ENCODE measurements at regions not wholly inside any gene's neighbourhood (a gene's known extent, or its start where the extent isn't known, plus 50 kb on each side); places are given as distances from the start of the nearest gene placed in this dataset.

GRCh38 chr12:14290951-14291350, 74.5 kb upstream of the ATF7IP start:
- CTCF ChIA-PET = no interaction called here

DNA sequence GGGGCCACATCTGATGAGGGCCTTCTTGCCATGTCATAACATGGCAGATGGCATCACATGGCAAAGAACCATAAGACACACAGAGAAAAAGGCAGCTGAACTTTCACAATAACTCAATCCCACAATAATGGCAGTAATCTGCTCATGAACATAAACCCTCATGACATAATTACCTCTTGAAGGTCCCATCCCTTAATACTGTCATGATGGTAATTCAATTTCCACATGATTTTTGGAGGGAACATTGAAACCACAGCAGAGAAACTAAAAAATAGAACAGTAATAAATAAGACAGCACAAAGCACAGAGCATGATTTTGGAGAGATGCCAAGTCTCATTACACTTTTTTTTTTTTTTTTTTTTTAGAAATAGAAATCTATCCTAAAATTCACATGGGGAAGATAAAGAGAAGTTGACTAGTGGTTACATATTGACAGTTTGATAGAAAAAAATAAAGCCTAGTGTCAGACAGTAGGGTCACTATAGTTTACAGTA, 61.8 kb upstream of the ATF7IP start:
- CTCF ChIA-PET = no interaction called here
- Mint-ChIP-seq H3K27me3 (no peaks in the 10 kb centered on the region), H3K4me1 (ENCODE audit: low read depth) (no peaks in the 10 kb centered on the region), H3K27ac (no peak overlapping the region), H3K4me3 (no peak overlapping the region), H3K9me3 (peaks cover 7% of the 10 kb centered on the region), H3K36me3 (ENCODE audit: low read depth) (no peaks in the 10 kb centered on the region)
- POLR2A ChIA-PET = no interaction called here
- TF ChIP-seq CTCF (IDR thresholded peaks at IDR 0.05) = no peak
- intact Hi-C loops (cut with micrococcal nuclease) = no loop called here
- DNase-seq (no peak), ATAC-seq (no peak)

More at GRCh38 chr12:14290951-14291350, 74.5 kb upstream of the ATF7IP start:
- no peak for TF ChIP-seq CTCF (IDR thresholded peaks at IDR 0.05)
- peaks cover 4% of the 10 kb centered on the region for H3K4me1 Mint-ChIP-seq (ENCODE audit: low read depth)
- H3K36me3 Mint-ChIP-seq (ENCODE audit: low read depth) = no peaks in the 10 kb centered on the region
- H3K27me3 Mint-ChIP-seq = no peaks in the 10 kb centered on the region
- H3K9me3 Mint-ChIP-seq = peaks cover 17% of the 10 kb centered on the region
- H3K4me3 Mint-ChIP-seq = no peak overlapping the region
- POLR2A ChIA-PET = no interaction called here
- no peak overlapping the region for H3K27ac Mint-ChIP-seq
- intact Hi-C loops (cut with micrococcal nuclease) = no loop called here
- DNase-seq (no peak), ATAC-seq (no peak)

- DNase-seq (no peak), ATAC-seq (no peak)
- CTCF ChIA-PET = no interaction called here
- POLR2A ChIA-PET = no interaction called here
- TF ChIP-seq CTCF (IDR thresholded peaks at IDR 0.05) = no peak
- H3K9me3 Mint-ChIP-seq = peaks cover 6% of the 10 kb centered on the region
- H3K27ac Mint-ChIP-seq = no peak overlapping the region
- H3K4me3 Mint-ChIP-seq = no peak overlapping the region
- H3K4me1 Mint-ChIP-seq (ENCODE audit: low read depth) = no peaks in the 10 kb centered on the region
- intact Hi-C loops (cut with micrococcal nuclease) = no loop called here
- no peaks in the 10 kb centered on the region for H3K36me3 Mint-ChIP-seq (ENCODE audit: low read depth)
- no peaks in the 10 kb centered on the region for H3K27me3 Mint-ChIP-seq
These were observed 58.5 kb upstream of the ATF7IP start for GRCh38 chr12:14307004-14307403.

DNA sequence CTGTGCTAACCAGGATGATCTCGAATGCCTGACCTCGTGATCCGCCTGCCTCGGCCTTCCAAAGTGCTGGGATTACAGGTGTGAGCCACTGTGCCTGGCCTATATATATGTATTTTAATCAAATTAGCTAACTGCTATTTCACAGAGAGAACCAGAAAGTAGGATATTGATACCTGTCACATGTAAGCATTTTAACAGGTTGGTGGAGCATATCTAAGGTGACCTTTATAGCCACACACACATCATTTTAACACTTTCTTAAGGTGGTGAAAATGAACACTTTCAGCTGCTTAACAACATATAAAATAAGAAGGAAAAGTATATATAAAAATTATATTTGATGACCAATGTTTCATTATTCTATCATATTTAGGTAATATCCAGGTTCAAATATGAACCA, 57.0 kb upstream of the ATF7IP start:
- no peak overlapping the region for H3K4me3 Mint-ChIP-seq
- DNase-seq (no peak), ATAC-seq (no peak)
- POLR2A ChIA-PET = no interaction called here
- no peak overlapping the region for H3K27ac Mint-ChIP-seq
- intact Hi-C loops (cut with micrococcal nuclease) = no loop called here
- no peaks in the 10 kb centered on the region for H3K4me1 Mint-ChIP-seq (ENCODE audit: low read depth)
- peaks cover 6% of the 10 kb centered on the region for H3K9me3 Mint-ChIP-seq
- H3K36me3 Mint-ChIP-seq (ENCODE audit: low read depth) = no peaks in the 10 kb centered on the region
- TF ChIP-seq CTCF (IDR thresholded peaks at IDR 0.05) = no peak
- CTCF ChIA-PET = interaction anchor here (1.3 kb wide), 1 partner anchor 57 kb away, joined by 4 read pairs; the partner anchor contains the start of gene ATF7IP
- no peaks in the 10 kb centered on the region for H3K27me3 Mint-ChIP-seq

DNA sequence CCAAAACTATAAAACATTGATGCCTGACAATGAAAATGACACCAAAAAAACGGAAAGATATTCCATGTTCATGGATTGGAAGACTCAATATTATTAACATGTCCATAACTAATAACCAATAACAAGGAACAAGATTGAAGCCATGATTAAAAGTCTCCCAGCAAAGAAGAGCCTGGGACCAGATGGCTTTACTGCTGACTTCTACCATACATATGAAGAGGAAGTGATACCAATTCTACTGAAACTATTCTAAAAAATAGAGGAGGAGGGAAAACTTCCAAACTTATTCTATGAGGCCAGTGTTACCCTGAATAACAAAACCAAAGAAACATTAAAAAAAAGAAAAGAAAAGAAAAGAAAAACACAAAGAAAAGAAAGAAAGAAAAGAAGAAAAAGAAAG, 54.6 kb upstream of the ATF7IP start:
- Mint-ChIP-seq H3K9me3 (peaks cover 6% of the 10 kb centered on the region), H3K4me3 (no peak overlapping the region), H3K4me1 (ENCODE audit: low read depth) (no peaks in the 10 kb centered on the region), H3K27ac (no peak overlapping the region), H3K36me3 (ENCODE audit: low read depth) (no peaks in the 10 kb centered on the region), H3K27me3 (no peaks in the 10 kb centered on the region)
- no peak for TF ChIP-seq CTCF (IDR thresholded peaks at IDR 0.05)
- CTCF ChIA-PET = no interaction called here
- POLR2A ChIA-PET = no interaction called here
- intact Hi-C loops (cut with micrococcal nuclease) = no loop called here
- no peak for ATAC-seq
- DNase-seq = no peak

Measured in activated CD8-positive, alpha-beta T cell treated with anti-CD3 and anti-CD28 coated beads for 36 hours (primary cell).